SK-N-SH (cell line): ENCODE measurements at regions not wholly inside any gene's neighbourhood (a gene's known extent, or its start where the extent isn't known, plus 50 kb on each side); places are given as distances from the start of the nearest gene placed in this dataset.

Source experiments
- GABPA ChIP-seq: IDR thresholded peaks from 2 replicates; pipeline ENCODE4 v1.4.0; 2012; ENCODE audit warnings: low read depth, mild to moderate bottlenecking
- GATA2 ChIP-seq: sonication (generic); formaldehyde crosslinking; IDR thresholded peaks from 2 replicates; pipeline ENCODE4 v1.5.0; 2020; ENCODE audit warnings: mild to moderate bottlenecking, missing genetic modification reagents
- JUND ChIP-seq: IDR thresholded peaks from 2 replicates; pipeline ENCODE4 v1.4.0; 2012
- POLR2AphosphoS5 ChIP-seq: IDR thresholded peaks from 2 replicates; pipeline ENCODE4 v1.6.1; 2012; ENCODE audit warnings: low read depth, low read length
- RAD21 ChIP-seq: IDR thresholded peaks from 2 replicates; pipeline ENCODE4 v1.6.1; 2012; ENCODE audit warnings: mild to moderate bottlenecking, low read length
- TAF1 ChIP-seq: IDR thresholded peaks from 2 replicates; pipeline ENCODE4 v1.6.1; 2012; ENCODE audit warnings: low read depth, mild to moderate bottlenecking, low read length, moderate library complexity, borderline replicate concordance
- YY1 ChIP-seq: IDR thresholded peaks from 2 replicates; pipeline ENCODE4 v1.4.0; 2012; ENCODE audit warnings: low read depth, mild to moderate bottlenecking
- TF ChIP-seq, protein P1 (sequence below): fragments of 200-600 bp; sonication (generic); IDR thresholded peaks from 2 replicates; pipeline ENCODE4 v1.6.1; 2017; ENCODE audit warnings: antibody characterized with exemption, mild to moderate bottlenecking, moderate library complexity

DNA sequence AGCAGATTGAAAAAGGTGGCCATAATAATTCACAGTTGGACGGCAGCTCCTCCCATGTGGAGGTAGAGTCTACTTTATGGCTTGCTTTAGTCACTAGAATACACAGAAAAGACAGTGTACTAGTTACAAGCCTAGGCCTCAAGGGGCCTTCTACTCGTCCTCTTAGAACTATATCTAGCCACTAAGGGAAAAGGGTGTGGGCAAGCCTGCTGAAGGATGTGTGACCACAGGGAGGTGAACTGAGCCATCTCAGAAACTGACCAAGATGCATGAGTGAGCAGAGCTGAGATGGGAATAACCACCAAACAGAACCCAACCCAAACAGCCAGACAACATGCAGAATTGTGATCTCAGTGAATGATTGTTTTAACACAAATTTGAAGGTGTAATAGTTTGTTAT, 335.6 kb upstream of the LMCD1 start:
- TF ChIP-seq, protein P1, sequence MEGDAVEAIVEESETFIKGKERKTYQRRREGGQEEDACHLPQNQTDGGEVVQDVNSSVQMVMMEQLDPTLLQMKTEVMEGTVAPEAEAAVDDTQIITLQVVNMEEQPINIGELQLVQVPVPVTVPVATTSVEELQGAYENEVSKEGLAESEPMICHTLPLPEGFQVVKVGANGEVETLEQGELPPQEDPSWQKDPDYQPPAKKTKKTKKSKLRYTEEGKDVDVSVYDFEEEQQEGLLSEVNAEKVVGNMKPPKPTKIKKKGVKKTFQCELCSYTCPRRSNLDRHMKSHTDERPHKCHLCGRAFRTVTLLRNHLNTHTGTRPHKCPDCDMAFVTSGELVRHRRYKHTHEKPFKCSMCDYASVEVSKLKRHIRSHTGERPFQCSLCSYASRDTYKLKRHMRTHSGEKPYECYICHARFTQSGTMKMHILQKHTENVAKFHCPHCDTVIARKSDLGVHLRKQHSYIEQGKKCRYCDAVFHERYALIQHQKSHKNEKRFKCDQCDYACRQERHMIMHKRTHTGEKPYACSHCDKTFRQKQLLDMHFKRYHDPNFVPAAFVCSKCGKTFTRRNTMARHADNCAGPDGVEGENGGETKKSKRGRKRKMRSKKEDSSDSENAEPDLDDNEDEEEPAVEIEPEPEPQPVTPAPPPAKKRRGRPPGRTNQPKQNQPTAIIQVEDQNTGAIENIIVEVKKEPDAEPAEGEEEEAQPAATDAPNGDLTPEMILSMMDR, result no peak
- TF ChIP-seq GABPA, result no peak
- TF ChIP-seq YY1, result no peak
- no peak for TF ChIP-seq GATA2 (CRISPR knock-in tag)
- no peak for TF ChIP-seq JUND
- no peak for TF ChIP-seq TAF1
- TF ChIP-seq RAD21, result no peak
- no peak for TF ChIP-seq POLR2AphosphoS5
